HepG2 (cell line): ENCODE measurements at regions not wholly inside any gene's neighbourhood (a gene's known extent, or its start where the extent isn't known, plus 50 kb on each side); places are given as distances from the start of the nearest gene placed in this dataset.

Experiments
- ATAC-seq: fragments of 200-7000 bp; cut with Tn5 transposase; 3 replicates; pipeline ENCODE4 v1.9.1; 2020; ENCODE audit warnings: mild to moderate bottlenecking, moderate library complexity
- BruUV-seq: library from RNA; stranded (reverse); fragments of 400-500 nt; replicated peaks from 2 replicates; lab custom pipeline; 2021; lab: Mats Ljungman, UMichigan
- CTCF ChIA-PET: fragments of 300-600 bp; formaldehyde crosslinking; extraction: SDS; loops from one replicate; lab custom pipeline; 2021; ENCODE audit warnings: low total read pairs, inconsistent platforms, low intra/inter-chr PET ratio; lab: Yijun Ruan, JAX
- POLR2A ChIA-PET: fragments of 350-600 bp; sonication (Branson Sonifier 250); formaldehyde crosslinking; loops from one replicate; lab custom pipeline; 2020; ENCODE audit warnings: antibody characterized with exemption, inconsistent platforms; lab: Yijun Ruan, JAX
- DNase-seq: peaks from one replicate; pipeline ENCODE4 v3.0.0-alpha.2; 2015; ENCODE audit warnings: low spot score
- FAIRE-seq: peaks from 3 replicates; lab custom pipeline; 2011; peaks lifted over from hg19 to GRCh38; lab: Jason Lieb, UNC
- H2AFZ ChIP-seq: one replicate; pipeline ENCODE4 v1.6.1; 2011; ENCODE audit warnings: low read length, inconsistent platforms
- H3K27ac ChIP-seq: fragments of 300-600 bp; 3 replicates; pipeline ENCODE4 v1.8.0; 2011; ENCODE audit warnings: mixed run types, mild to moderate bottlenecking, mixed read lengths, low read length, inconsistent platforms; ENCODE audit not compliant: insufficient read depth; ENCODE audit errors: extremely low read length
- H3K27me3 ChIP-seq, 2 experiments: fragments of 200-600 bp in 1 of 2; 2 replicates in 1 of 2; 3 replicates in 1 of 2; pipeline versions ENCODE4 v1.6.0 to v1.8.0; 2011; ENCODE audit warnings: low read length in 2 of 2, mild to moderate bottlenecking in 2 of 2, moderate library complexity in 2 of 2, inconsistent platforms in 1 of 2; ENCODE audit not compliant: insufficient read depth in 2 of 2, control insufficient read depth in 1 of 2
- H3K36me3 ChIP-seq, 2 experiments: fragments of 200-600 bp in 1 of 2; replicated peaks in 1 of 2; 2 replicates in 1 of 2; 3 replicates in 1 of 2; pipeline versions ENCODE4 v1.5.1 to v1.8.0; 2011; ENCODE audit warnings: low read length in 2 of 2, inconsistent platforms in 1 of 2; ENCODE audit not compliant: insufficient read depth in 2 of 2, control insufficient read depth in 1 of 2
- H3K4me1 ChIP-seq: 2 replicates; pipeline ENCODE4 v1.5.1; 2012; ENCODE audit warnings: low read length, inconsistent platforms; ENCODE audit not compliant: insufficient read depth
- H3K4me2 ChIP-seq: 2 replicates; pipeline ENCODE4 v1.6.0; 2011; ENCODE audit warnings: low read depth, low read length, inconsistent platforms
- H3K4me3 ChIP-seq, 3 experiments: fragments of 200-600 bp in 1 of 3; sonication (generic), shearing (Covaris generic) in 1 of 3; replicated peaks in 1 of 3; 2 replicates each; pipeline ENCODE4 v1.5.1; 2011 to 2016; ENCODE audit warnings: low read length in 3 of 3, inconsistent platforms in 2 of 3, low read depth in 2 of 3, mild to moderate bottlenecking in 2 of 3, control low read depth in 1 of 3, mixed read lengths in 1 of 3; ENCODE audit not compliant: insufficient read depth in 1 of 3
- H3K79me2 ChIP-seq: one replicate; pipeline ENCODE4 v1.6.1; 2011; ENCODE audit warnings: low read length, inconsistent platforms; ENCODE audit not compliant: insufficient read depth
- H3K9ac ChIP-seq: 2 replicates; pipeline ENCODE4 v1.6.0; 2011; ENCODE audit warnings: mild to moderate bottlenecking, low read depth, low read length, inconsistent platforms; ENCODE audit not compliant: insufficient read depth
- H3K9me3 ChIP-seq: 2 replicates; pipeline ENCODE4 v1.5.1; 2012; ENCODE audit warnings: mild to moderate bottlenecking, low read length
- H4K20me1 ChIP-seq: 2 replicates; pipeline ENCODE4 v1.6.0; 2011; ENCODE audit warnings: inconsistent platforms, mild to moderate bottlenecking, low read length, moderate library complexity; ENCODE audit not compliant: insufficient read depth
- ELF3 ChIP-seq: IDR thresholded peaks from 2 replicates; pipeline ENCODE4 v1.6.1; 2016; ENCODE audit warnings: missing genetic modification reagents, missing compliant biosample characterization
- HNRNPK ChIP-seq: fragments of 200-400 bp; formaldehyde crosslinking; IDR thresholded peaks from 2 replicates; pipeline ENCODE4 v1.6.1; 2018; ENCODE audit warnings: low read length, low read depth, moderate library complexity, mild to moderate bottlenecking; ENCODE audit not compliant: poor library complexity, severe bottlenecking
- PCBP2 ChIP-seq: fragments of 200-400 bp; formaldehyde crosslinking; optimal IDR thresholded peaks from 2 replicates; pipeline ENCODE3; 2018; ENCODE audit warnings: low read length, low read depth; ENCODE audit not compliant: poor library complexity, severe bottlenecking
- REPIN1 ChIP-seq: sonication (generic); formaldehyde crosslinking; IDR thresholded peaks from 2 replicates; pipeline ENCODE4 v1.8.0; 2022; ENCODE audit warnings: missing genetic modification reagents, low read depth, mild to moderate bottlenecking, borderline replicate concordance
- ZNF446 ChIP-seq: sonication (generic); formaldehyde crosslinking; IDR thresholded peaks from 2 replicates; pipeline ENCODE4 v1.5.0; 2020; ENCODE audit warnings: mild to moderate bottlenecking, missing genetic modification reagents
- ZNF484 ChIP-seq: sonication (generic); formaldehyde crosslinking; IDR thresholded peaks from 2 replicates; pipeline ENCODE4 v1.5.1; 2020; ENCODE audit warnings: mild to moderate bottlenecking, low read depth, missing genetic modification reagents, borderline replicate concordance
- ZNF543 ChIP-seq: sonication (generic); formaldehyde crosslinking; IDR thresholded peaks from 2 replicates; pipeline ENCODE4 v1.4.0; 2020; ENCODE audit warnings: mild to moderate bottlenecking, missing genetic modification reagents
- ZNF780A ChIP-seq: sonication (generic); formaldehyde crosslinking; IDR thresholded peaks from 2 replicates; pipeline ENCODE4 v1.8.0; 2022; ENCODE audit warnings: mild to moderate bottlenecking, missing genetic modification reagents, moderate library complexity
- WGBS: methylation state at CpG from one replicate; pipeline ENCODE4 v1.1.6; 2017; ENCODE audit warnings: low lambda C conversion rate; 5-methylcytosine and 5-hydroxymethylcytosine counted together
- in situ Hi-C: cut with HindIII; loops from 2 replicates; pipeline ENCODE4 v1.10.0; 2017; ENCODE audit warnings: low pct_unique_long_range_greater_than_20kb; ENCODE audit not compliant: extremely low pct_ligation_motif_present
- intact Hi-C: fragments of 100-400 bp; cut with micrococcal nuclease; formaldehyde crosslinking; loops from one replicate; pipeline ENCODE4 v1.10.0; 2022; ENCODE audit not compliant: unreplicated experiment

DNA sequence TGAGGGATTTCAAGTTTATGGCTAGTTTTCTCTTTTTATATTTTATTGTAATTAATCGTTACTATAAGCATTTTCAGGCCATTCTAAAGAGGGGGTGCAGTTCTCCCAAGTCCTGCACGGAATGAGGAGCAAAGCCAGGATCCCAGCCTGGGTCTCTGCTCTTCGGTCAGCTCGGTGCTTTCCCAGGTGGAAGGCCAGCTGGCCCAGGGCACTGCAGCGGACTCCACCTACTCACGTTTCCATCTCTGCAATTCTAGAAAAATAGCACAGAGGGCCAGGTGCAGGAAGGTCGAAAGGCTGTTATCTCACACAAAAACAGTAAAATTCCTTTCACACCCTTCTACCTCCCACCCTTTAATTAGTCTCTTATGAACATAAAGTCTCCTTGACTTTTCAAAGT, 59.5 kb upstream of the HES1 start (continued):
- TF ChIP-seq ELF3 (CRISPR knock-in tag) (no peak), ZNF484 (CRISPR knock-in tag) (no peak), ZNF543 (no peak), REPIN1 (CRISPR knock-in tag) (no peak)

DNA sequence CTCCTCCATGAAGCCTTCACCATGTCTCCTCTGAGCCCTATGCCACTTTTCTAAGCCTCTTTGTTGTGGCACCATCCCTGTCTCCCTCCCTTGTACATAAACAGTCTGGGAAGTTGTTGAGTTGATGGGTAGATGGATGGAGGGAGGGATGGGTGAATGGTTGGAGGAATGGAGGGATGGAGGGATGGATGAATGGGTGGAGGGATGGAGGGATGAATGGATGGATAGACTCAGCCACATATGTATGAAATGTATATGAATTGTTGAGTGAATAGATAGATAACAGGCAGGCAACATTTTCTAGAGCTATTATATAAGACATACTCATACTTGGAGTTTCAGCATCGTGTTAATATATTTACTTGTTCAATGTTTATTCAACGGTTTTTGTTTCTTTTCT, 58.3 kb upstream of the HES1 start:
- intact Hi-C loops = loop anchor here (5.0 to 10.0 kb wide), 2 partner anchors 237 to 295 kb away; no protein-coding TSS in a partner anchor
- Histone ChIP-seq H3K4me3 (no peak overlapping the region), H4K20me1 (no peaks in the 10 kb centered on the region), H3K79me2 (no peaks in the 10 kb centered on the region), H2AFZ (no peak overlapping the region), H3K9ac (no peak overlapping the region), H3K4me2 (no peak overlapping the region), H3K27ac (no peak overlapping the region), H3K27me3 (no peaks in the 10 kb centered on the region; a peak in 1 of 5 replicates), H3K9me3 (no peaks in the 10 kb centered on the region), H3K4me1 (peaks cover 58% of the 10 kb centered on the region), H3K36me3 (no peaks in the 10 kb centered on the region)
- TF ChIP-seq PCBP2 (peak; percentile 56), ZNF780A (no peak), ZNF446 (CRISPR knock-in tag) (no peak), HNRNPK (peak; percentile 22)
- 8% methylated on average over 2 of the region's 2 CpGs for WGBS
- ATAC-seq (no peak), DNase-seq (no peak), FAIRE-seq (no peak)
- no TSS peak for BruUV-seq
- CTCF ChIA-PET = no interaction called here
- POLR2A ChIA-PET = interaction anchor here (1.5 to 2.6 kb wide), 4 partner anchors 12 to 58 kb away, joined by 3 to 7 read pairs (median 6); partner anchors contain the start of gene HES1
- in situ Hi-C loops = loop anchor here (10.0 kb wide), 1 partner anchor 57 kb away; the partner anchor contains the start of gene HES1
